ENCODE measurements at regions not wholly inside any gene's neighbourhood (a gene's known extent, or its start where the extent isn't known, plus 50 kb on each side); places are given as distances from the start of the nearest gene placed in this dataset.

- H3K36me3 ChIP-seq (ENCODE audit: control insufficient read depth in 4 of 4, insufficient read depth in 3 of 4, low read depth in 1 of 4, low read length in 3 of 4) = no peaks in the 10 kb centered on the region
- TF ChIP-seq HNF4G (IDR thresholded peaks at IDR 0.05) (no peak), FOXA2 (IDR thresholded peaks at IDR 0.05) (no peak), JUND (IDR thresholded peaks at IDR 0.05) (no peak), TAF1 (conservative IDR thresholded peaks at IDR 0.05) (no peak), FOXA1 (IDR thresholded peaks at IDR 0.05) (no peak), SP1 (IDR thresholded peaks at IDR 0.05) (no peak), EGR1 (IDR thresholded peaks at IDR 0.05; ENCODE audit: low read depth in 2 of 2) (no peak)
- TF ChIP-seq, protein P1, sequence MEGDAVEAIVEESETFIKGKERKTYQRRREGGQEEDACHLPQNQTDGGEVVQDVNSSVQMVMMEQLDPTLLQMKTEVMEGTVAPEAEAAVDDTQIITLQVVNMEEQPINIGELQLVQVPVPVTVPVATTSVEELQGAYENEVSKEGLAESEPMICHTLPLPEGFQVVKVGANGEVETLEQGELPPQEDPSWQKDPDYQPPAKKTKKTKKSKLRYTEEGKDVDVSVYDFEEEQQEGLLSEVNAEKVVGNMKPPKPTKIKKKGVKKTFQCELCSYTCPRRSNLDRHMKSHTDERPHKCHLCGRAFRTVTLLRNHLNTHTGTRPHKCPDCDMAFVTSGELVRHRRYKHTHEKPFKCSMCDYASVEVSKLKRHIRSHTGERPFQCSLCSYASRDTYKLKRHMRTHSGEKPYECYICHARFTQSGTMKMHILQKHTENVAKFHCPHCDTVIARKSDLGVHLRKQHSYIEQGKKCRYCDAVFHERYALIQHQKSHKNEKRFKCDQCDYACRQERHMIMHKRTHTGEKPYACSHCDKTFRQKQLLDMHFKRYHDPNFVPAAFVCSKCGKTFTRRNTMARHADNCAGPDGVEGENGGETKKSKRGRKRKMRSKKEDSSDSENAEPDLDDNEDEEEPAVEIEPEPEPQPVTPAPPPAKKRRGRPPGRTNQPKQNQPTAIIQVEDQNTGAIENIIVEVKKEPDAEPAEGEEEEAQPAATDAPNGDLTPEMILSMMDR (IDR thresholded peaks at IDR 0.05; ENCODE audit: low read depth, low read length, missing input control) = no peak
- TF ChIP-seq, protein P2, sequence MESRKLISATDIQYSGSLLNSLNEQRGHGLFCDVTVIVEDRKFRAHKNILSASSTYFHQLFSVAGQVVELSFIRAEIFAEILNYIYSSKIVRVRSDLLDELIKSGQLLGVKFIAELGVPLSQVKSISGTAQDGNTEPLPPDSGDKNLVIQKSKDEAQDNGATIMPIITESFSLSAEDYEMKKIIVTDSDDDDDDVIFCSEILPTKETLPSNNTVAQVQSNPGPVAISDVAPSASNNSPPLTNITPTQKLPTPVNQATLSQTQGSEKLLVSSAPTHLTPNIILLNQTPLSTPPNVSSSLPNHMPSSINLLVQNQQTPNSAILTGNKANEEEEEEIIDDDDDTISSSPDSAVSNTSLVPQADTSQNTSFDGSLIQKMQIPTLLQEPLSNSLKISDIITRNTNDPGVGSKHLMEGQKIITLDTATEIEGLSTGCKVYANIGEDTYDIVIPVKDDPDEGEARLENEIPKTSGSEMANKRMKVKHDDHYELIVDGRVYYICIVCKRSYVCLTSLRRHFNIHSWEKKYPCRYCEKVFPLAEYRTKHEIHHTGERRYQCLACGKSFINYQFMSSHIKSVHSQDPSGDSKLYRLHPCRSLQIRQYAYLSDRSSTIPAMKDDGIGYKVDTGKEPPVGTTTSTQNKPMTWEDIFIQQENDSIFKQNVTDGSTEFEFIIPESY (IDR thresholded peaks at IDR 0.05) = no peak
- no peak for DNase-seq (ENCODE audit: low spot score)
- WGBS = 74% methylated on average over 5 of the region's 5 CpGs
- no peaks in the 10 kb centered on the region for H3K27me3 ChIP-seq (ENCODE audit: control insufficient read depth in 4 of 4, insufficient read depth in 4 of 4, low read length in 3 of 4)
- H3K4me3 ChIP-seq (ENCODE audit: low read depth in 1 of 3, low read length in 3 of 3) = no peak overlapping the region
- no peaks in the 10 kb centered on the region for H3K9me3 ChIP-seq (ENCODE audit: control insufficient read depth in 4 of 4, low read length in 3 of 4)
- no peaks in the 10 kb centered on the region for H3K4me1 ChIP-seq (ENCODE audit: control insufficient read depth in 4 of 4, insufficient read depth in 4 of 4, low read length in 3 of 4)
- H3K27ac ChIP-seq (ENCODE audit: low read depth in 1 of 2, low read length in 2 of 2) = no peak overlapping the region
- H3K9ac ChIP-seq (ENCODE audit: low read depth in 1 of 2, low read length in 2 of 2) = no peak overlapping the region
Measured at GRCh38 chr21:24938573-24938972, 668.7 kb downstream of the MRPL39 start.

DNA sequence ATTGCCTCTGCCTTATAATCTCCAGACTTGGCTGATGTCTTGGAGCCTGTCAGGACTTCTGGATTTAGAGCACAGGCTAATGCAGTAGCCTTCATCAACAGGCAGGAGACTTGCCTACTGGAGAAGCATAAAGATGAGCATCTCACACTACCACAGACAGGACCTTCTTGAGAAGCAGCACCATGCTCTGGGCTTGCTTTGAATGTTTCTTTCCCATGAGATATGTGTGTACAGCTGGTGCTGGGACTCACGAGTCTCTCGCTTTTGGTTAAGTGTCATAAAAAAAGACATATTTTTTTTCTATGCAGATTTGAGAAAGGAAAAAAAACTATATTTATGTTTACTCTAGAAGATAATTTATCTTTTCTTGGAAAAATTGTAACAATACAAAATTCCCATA, 671.3 kb downstream of the MRPL39 start:
- Histone ChIP-seq H3K36me3 (ENCODE audit: control insufficient read depth in 4 of 4, insufficient read depth in 3 of 4, low read depth in 1 of 4, low read length in 3 of 4) (no peaks in the 10 kb centered on the region), H3K27ac (ENCODE audit: low read depth in 1 of 2, low read length in 2 of 2) (no peak overlapping the region), H3K4me1 (ENCODE audit: control insufficient read depth in 4 of 4, insufficient read depth in 4 of 4, low read length in 3 of 4) (no peaks in the 10 kb centered on the region), H3K9me3 (ENCODE audit: control insufficient read depth in 4 of 4, low read length in 3 of 4) (no peaks in the 10 kb centered on the region), H3K27me3 (ENCODE audit: control insufficient read depth in 4 of 4, insufficient read depth in 4 of 4, low read length in 3 of 4) (no peaks in the 10 kb centered on the region), H3K4me3 (ENCODE audit: low read depth in 1 of 3, low read length in 3 of 3) (no peak overlapping the region), H3K9ac (ENCODE audit: low read depth in 1 of 2, low read length in 2 of 2) (no peak overlapping the region)
- TF ChIP-seq, protein P3, sequence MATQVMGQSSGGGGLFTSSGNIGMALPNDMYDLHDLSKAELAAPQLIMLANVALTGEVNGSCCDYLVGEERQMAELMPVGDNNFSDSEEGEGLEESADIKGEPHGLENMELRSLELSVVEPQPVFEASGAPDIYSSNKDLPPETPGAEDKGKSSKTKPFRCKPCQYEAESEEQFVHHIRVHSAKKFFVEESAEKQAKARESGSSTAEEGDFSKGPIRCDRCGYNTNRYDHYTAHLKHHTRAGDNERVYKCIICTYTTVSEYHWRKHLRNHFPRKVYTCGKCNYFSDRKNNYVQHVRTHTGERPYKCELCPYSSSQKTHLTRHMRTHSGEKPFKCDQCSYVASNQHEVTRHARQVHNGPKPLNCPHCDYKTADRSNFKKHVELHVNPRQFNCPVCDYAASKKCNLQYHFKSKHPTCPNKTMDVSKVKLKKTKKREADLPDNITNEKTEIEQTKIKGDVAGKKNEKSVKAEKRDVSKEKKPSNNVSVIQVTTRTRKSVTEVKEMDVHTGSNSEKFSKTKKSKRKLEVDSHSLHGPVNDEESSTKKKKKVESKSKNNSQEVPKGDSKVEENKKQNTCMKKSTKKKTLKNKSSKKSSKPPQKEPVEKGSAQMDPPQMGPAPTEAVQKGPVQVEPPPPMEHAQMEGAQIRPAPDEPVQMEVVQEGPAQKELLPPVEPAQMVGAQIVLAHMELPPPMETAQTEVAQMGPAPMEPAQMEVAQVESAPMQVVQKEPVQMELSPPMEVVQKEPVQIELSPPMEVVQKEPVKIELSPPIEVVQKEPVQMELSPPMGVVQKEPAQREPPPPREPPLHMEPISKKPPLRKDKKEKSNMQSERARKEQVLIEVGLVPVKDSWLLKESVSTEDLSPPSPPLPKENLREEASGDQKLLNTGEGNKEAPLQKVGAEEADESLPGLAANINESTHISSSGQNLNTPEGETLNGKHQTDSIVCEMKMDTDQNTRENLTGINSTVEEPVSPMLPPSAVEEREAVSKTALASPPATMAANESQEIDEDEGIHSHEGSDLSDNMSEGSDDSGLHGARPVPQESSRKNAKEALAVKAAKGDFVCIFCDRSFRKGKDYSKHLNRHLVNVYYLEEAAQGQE (IDR thresholded peaks at IDR 0.05) = no peak
- TF ChIP-seq ATF3 (IDR thresholded peaks at IDR 0.05) (no peak), YY1 (IDR thresholded peaks at IDR 0.05) (no peak), FOXA2 (IDR thresholded peaks at IDR 0.05) (no peak)
- TF ChIP-seq, protein P2 (IDR thresholded peaks at IDR 0.05) = no peak
- no peak for DNase-seq (ENCODE audit: low spot score)
- 82% methylated on average over 2 of the region's 2 CpGs for WGBS
